Heart left ventricle (tissue), 13 donors: ENCODE measurements at regions not wholly inside any gene's neighbourhood (a gene's known extent, or its start where the extent isn't known, plus 50 kb on each side); places are given as distances from the start of the nearest gene placed in this dataset.

Experiments used
- POLR2A ChIP-seq, 2 donors: fragments of 450-650 bp; IDR thresholded peaks; one replicate each; pipeline ENCODE4 v1.6.1; 2017; ENCODE audit warnings: antibody characterized with exemption in 2 of 2, mild to moderate bottlenecking in 2 of 2, moderate library complexity in 2 of 2
- TF ChIP-seq, protein P1 (sequence below), 12 donors: fragments of 200-600 bp; sonication (generic) in 4 of 12; IDR thresholded peaks; one replicate each; pipeline versions ENCODE4 v1.5.0 to v1.8.0; 2018 to 2022; ENCODE audit warnings: antibody characterized with exemption in 12 of 12, mild to moderate bottlenecking in 5 of 12
- donor health status: ischemic (EF 13 %, LVEDD 7.1; RV severe dilation, severe dysfunction).
- donor health status: DM: no; HTN: yes; CAD: no.
- donor health status: DM: no; HTN: no; CAD: no.
- donor health status: ischemic (EF 25% LVEDD 6.9; RV normal size, moderate dysfunction).
- donor health status: ischemic (EF 25% LVEDD 5.7; RV mildly dilated, moderate dysfunction).
- donor health status: ischemic (EF 35%, LVEDD 5.7; RV mildly dilated, moderate dysfunction).
- donor health status: nonischemic (EF 11% LVEDD 7.7; RV severe dilation, severe dysfunction).
- donor health status: DM: yes; HTN: yes; CAD: no.
- donor health status: PGD.
- donor health status: ischemic (EF 29% LVEDD 5.4; RV normal size, mild dysfunction).
- donor health status: nonischemic (EF 23%, LVEDD 6.1; RV moderate dilation, normal function).

DNA sequence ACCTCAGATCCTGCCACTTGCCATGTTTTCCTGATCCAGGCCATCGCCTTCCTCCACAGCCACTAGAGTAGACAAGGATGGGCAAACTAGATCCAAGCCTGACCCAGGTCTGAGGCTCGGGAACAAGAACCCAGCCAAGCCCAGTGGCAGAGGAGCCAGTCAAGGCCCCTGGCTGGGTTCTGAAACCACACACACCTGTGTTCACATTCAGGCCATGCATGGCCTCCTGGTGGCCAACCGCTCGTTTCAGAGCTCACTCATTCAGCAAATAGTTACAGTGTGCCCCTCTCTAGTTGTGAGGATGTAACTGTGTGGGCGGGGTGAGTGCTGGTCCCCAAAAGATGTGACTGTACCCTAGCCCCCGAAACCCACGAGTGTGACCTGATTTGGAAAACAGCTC is 337.6 kb downstream of the CTTN start:
- TF ChIP-seq, protein P1, sequence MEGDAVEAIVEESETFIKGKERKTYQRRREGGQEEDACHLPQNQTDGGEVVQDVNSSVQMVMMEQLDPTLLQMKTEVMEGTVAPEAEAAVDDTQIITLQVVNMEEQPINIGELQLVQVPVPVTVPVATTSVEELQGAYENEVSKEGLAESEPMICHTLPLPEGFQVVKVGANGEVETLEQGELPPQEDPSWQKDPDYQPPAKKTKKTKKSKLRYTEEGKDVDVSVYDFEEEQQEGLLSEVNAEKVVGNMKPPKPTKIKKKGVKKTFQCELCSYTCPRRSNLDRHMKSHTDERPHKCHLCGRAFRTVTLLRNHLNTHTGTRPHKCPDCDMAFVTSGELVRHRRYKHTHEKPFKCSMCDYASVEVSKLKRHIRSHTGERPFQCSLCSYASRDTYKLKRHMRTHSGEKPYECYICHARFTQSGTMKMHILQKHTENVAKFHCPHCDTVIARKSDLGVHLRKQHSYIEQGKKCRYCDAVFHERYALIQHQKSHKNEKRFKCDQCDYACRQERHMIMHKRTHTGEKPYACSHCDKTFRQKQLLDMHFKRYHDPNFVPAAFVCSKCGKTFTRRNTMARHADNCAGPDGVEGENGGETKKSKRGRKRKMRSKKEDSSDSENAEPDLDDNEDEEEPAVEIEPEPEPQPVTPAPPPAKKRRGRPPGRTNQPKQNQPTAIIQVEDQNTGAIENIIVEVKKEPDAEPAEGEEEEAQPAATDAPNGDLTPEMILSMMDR (IDR thresholded peaks at IDR 0.05), result no peak
- no peak for TF ChIP-seq POLR2A (IDR thresholded peaks at IDR 0.05)
